NOMO-1 (cell line): ENCODE measurements at regions not wholly inside any gene's neighbourhood (a gene's known extent, or its start where the extent isn't known, plus 50 kb on each side); places are given as distances from the start of the nearest gene placed in this dataset.

Experiments used
- DNase-seq, 2 experiments: peaks; one replicate each; lab custom pipeline; 2025; ENCODE audit not compliant: unreplicated experiment in 2 of 2; lab: John Stamatoyannopoulos, UW

DNA sequence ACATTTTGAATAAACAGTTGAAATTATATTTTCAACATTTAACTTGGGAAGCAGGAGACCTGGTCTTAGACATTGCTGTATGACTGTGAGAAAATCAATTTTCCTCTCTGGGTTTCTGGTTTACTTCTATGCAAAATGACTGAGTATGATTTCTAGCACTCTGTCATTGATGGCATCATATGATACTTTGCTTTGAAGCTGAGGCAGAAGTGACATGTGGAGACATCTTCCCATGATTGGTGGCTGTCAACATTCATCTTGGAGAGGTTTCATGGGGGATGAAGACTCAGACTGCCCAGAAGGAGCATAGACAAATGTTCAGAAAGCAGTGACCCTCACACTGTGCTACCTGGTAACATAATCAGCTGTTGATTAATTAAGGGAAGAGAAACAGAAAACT lies 477.9 kb downstream of the PDCD6IP start:
- DNase-seq: no peak

DNA sequence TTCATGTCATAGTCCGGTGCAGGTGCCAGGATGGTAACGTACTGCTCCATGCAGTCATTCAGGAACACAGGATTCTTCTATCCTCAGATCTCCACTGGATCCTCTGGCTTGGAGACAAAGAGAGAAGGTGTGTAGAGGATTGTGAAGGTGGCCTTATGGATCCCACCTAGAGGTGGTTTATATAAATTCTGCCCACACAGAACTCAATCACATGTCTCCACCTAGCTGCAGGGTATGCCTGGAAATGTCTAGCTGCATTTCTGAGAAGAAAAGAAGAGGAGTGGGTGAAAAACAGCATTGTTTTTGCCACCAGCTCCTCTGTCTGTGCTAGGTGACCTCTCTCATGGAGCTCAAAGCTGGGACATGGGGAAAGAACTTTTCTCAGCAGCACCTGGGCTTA lies 478.7 kb downstream of the PDCD6IP start:
- DNase-seq: no peak

DNA sequence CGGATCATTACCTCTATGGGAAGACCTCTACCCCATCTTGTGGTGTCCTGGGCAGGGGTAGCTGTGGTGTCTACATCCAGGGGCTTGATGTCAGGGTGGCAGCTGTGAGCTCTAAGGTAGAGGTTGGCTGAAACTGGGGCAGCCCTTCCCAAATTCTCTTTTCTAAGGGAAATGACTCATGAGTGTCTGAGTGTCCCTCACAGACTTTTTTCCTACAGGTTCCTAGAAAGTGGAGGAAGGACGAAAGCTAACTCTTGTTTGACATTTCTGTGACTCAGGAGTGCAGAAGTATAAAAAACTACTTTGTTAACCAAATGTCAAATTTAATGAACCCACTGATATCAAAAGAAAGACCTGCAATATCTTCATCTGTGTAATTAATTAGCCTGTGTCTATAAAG lies 481.5 kb downstream of the PDCD6IP start:
- DNase-seq: no peak

DNA sequence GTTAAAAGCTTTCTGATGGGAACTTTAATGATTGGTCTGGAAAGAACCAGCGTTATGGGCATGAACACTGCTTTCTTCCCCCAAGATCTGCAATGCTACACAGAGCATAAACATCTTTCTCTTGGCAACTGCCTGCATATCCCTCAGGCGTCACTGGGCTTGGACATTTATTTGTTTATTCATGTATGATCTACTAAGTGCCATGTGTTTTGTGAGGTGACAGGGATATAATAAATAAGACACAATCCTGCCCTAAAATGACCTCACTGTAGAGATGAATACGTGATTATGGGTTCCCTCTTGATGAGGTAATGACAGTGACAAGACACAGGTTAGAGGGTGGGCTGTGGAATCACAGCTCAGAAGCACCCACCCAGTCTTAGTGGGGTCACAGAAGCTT lies 485.3 kb downstream of the PDCD6IP start:
- DNase-seq: no peak

DNA sequence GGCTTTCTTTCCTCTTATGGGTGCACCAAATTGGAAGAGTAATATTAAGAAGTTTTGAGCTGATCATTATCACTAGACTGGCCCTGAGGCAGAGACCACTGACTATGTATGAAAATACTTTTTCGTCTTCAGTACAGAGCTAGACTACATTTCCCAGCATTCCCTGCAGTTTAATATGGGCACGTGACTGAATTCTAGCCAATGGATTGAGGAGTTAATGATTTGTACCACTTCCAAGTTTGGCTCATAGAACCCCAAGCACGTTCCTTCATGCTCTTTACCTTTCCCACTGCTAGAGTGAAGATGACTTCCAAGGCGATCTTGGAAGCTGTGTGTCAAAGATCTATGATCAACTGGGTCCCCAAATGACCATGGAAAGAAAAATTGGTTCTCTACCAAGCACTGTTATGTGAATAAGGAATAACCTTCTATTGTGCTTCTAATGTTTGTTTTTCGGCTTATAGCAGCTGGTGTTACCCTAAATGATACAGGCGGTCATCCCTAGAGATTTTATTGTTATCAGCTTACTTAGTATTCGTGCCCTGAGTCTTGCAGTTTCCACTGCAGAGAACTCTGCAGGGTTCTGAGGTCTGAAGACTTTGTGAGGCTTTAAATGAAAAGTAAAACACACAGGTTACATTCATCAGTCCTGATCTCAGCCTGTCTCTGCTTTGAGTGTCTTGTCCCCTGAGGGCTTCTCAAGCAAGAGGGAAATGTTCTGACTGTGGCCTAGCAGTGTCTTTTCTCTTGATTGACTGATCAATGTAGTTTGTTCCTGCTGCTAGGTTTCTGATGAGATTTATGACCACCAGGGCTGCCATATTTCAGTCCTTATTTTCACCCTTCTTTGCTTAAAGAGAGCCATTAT lies 486.8 kb downstream of the PDCD6IP start:
- no peak for DNase-seq

DNA sequence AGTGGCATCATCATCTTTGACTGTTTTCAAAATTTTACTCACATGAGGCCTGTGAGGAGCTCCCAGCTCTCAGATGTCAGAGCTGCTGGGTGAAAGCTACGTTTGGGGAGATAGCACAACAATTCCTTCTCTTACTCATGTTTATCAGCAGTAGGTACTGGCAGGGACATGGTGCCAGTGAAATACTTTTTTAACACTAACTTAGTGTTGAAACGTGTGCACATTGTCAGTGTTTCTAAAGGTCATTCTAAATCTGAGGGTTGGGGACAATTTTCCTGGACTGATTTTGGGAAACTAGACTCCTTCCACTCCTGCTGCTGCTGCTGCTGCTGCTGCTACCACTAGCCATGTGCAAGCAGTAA lies 487.4 kb downstream of the PDCD6IP start:
- DNase-seq: no peak

DNA sequence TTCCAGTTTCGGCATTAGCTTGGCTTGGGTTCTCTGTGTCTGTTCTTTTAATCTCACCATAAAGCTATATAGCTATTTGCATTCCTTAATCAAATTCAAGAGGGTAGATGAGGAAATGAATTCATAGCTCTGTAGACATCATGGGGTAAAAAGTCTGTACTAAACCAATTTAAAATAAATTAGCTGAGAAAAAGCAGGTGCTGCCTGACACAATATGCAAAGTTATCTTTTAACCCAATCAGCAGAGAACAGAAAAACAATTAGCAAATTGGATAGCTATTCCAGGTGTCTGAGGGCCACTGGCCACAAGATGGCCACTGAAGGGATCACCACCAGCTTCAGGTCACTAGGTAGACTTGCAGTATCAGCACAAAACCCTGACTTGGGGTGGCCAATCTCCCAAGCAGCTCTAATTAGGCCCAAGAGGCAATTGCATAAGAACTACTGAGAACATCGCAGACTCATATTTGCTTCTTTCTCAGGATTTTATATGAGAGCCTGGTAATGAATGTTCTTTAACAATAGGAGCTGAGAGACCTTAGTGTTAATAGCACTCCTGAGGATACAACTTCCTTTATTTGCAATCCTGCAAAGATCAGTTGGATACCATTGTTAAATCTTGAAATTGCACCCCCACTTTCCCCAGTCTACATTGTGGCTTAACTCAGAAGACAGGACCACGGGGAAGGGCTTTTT lies 494.3 kb downstream of the PDCD6IP start:
- no peak for DNase-seq

DNA sequence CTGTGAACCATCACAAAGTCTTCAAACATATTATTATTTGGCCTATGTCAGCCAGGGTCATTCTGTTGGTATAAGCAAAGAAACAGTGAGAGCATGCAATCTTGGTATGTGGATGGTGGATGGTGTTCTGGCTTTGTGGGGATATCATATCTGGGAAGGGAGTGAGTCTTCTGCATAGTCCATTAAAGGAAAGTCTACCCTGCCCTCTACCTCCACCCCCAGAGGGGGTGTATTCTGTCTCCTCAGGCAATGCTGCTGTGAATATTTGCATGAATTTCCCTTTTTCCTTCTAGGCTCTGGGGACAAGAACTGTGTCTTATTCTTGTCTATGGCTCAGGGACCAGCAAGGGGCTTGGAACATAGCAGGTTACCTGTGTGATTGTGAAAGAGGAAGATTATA lies 495.8 kb downstream of the PDCD6IP start:
- DNase-seq: no peak

DNA sequence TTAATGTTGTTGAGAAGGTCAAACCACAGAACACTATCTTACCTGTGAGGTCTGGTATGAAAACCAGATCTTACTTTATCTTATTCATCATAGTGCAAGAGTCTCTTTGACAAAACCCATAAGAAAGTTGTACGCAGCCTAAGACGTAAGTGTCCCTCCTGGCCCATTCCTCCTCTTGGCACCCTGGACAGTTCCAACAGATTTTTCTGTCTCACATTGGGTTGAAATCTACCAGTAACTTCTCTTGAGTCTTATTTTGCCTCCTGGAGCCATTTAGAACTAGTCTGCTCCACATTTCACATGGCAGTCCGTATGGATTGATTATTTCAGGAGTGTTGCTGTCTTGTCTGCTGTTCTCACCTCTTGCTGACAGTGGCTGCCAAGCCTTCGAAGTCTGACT lies 498.4 kb downstream of the PDCD6IP start:
- DNase-seq: no peak

DNA sequence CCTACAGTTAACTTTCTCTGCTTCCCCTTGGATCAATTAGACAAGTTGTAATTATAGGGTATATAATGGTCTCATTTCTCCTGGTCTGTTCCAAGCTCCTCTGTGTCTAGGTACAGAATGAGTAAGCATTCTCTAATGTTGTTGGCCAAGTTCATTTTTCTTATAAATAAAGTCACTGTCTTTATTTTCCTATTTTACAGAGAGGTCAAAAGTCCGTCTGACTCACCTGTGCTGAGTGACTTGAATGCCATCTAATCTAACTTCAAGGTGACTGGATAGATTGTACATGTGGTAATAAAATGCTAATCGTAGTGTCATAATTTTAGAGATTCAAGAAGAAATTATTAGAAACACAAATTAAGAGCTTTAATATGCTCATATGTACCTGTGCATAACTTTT lies 500.2 kb downstream of the PDCD6IP start:
- no peak for DNase-seq

DNA sequence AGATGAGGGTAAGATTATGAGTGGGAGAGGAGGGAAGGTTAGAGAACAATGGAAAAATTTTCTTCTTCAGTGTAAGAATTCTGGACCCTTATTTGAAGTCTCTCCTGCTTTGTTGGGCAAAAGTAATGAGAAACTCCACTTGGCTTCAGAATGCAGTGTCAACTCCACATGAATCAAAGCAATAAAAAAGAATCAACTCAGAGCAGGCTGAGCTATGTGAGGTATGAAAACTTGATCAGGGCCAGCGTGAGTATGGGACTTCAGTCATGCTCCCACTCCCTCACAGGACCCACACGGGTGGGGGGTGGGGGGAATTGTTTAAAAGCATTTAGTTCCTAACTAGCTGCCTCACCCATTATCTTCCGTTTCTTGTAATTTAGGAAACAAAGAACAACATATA lies 502.2 kb downstream of the PDCD6IP start:
- DNase-seq: no peak

DNA sequence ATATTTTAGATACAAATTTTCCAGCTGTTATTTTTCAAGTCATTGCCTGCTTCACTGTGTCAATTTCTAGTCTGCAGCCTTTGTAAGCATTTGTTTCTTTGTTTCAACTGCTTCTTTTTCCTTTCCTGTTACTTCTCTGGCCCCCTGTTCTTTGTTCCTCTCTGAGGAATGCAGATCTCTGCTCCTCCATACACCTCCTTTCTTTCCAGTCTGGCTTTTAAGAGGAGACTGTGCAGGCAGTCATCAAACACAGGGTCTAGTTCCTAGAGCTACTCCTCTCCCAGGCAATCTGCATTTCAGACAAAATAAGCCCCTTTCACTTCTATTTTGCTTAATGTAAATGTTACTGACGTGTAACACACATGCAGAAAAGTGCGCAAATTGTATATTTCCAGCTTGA lies 502.9 kb downstream of the PDCD6IP start:
- DNase-seq: no peak

DNA sequence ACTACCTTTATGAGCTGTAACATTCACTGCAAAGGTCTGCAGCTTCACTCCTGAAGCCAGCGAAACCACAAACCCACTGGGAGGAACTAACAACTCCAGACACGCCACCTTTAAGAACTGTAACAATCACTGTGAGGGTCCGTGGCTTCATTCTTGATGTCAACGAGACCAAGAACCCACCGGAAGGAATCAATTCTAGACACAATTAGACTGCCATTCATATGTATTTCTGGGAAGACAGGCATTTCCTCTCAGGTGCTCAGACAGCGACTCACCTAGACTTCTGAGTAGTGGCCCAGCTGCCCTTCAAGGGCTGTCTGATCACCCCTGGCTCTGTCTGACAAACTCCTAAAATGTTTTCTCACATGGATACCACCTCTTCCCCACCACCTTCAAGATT lies 506.8 kb downstream of the PDCD6IP start:
- DNase-seq: no peak

DNA sequence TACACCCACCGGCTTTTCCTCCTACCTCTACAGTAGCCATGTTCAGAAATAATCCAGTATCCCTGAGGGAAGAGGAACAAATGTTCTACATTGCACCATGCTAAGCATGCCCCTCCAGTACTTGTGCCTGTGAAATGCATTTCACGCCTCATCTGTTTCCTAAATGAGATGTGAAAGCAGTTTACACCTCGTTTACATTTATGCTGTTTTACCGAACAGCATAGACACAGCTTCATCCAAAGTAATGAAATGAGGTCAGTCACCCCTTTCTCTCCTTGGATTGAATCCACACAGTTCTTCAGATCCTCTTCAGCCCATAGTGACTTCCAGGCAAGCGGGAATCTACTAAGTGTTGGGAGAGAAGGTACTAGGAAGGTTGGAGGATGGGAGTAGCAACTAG lies 514.3 kb downstream of the PDCD6IP start:
- no peak for DNase-seq

DNA sequence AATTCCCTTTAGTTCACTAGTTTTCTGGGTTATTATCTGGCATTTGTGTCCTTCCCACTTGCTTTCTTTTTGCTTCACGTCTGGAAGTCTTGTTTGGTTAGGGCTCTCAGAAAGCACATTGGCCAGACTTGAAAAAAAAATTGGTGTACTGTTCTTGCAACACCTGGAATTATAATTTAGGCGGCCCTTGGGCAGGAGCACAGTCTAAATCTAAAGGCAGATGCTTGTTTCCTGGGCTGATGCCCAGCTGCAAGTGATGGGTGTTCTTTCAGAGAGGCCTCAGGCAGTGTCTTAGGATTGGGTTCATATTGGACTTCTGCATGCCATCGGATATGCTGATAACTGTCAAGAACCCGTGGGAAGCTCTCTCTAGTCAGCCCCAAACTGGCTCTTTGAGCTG lies 521.5 kb downstream of the PDCD6IP start:
- no peak for DNase-seq

DNA sequence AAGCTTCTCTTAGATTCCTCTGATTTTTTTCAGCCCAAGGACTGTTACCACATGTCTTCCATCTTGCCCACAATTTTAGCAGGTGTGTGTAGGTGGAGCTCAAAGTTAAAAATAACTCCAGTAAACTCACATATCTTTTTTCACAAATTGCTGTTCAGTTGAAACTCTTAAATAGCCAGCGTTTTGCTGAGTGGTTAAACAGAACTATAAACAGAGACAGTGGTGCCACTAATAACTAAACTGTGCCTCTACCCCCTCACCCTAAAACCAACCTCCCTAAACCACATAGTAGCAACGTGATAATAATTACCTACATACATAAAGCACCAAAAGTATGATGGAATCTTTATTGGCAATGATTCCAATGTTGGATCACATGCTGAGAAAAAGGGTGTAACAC lies 525.1 kb downstream of the PDCD6IP start:
- no peak for DNase-seq

DNA sequence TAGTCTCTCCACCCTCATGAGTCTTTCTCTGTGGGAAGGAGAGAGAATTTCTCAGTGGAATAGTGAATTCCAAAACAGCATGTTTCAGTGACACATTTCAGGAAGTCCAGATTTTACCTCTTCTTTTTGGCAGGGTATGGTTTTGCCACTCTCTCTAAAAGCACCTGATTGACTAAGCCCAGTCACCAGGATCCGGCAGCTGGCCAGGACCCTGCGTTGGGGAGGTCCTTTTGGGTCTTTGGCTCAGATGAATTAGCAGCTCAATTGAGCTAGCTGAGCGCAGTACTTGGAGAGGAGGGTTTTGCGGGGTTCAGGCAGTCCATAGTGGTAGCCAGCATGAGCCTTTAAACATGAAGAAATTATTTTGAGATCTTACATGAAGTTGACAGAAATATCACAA lies 548.2 kb downstream of the PDCD6IP start:
- DNase-seq: no peak

DNA sequence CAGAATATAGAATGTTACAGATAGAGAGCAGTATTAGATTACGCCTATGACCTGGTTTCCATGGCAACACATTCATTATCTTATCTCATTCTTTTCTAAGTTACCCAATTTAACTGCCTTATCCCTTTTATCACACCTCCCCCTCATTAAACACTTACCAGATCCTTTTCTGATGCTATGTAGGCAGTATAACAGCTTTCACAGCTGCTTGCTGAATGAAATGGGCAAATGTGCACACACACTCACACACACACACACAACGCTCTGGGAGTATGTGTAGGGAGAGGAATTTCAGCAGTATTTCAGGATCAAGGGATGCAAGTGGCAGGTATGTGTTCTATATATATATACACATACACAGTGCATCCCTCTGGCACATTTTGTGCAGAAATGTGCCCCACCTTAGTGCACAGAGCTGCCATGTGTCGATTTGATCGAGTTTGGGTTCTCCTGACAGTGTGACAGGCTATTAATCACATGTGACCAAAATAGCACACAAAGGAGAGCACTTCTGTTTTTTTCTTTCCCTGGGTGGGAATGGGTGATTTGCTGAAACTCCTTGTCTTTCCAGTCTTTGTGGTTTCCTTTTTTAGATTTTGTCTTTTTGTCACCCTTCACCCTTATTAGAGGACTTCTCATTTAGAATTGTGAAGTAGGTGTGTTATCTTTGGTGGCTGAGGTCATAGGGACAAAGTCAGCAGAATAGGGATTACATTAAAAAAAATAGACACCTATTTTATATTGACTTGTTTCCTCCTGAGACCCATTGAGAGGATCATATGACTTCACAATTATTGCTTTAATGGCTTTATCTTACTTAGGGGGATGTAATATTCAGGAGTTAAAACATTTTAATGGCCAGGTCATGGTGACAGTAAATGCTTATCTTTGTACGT lies 553.7 kb downstream of the PDCD6IP start:
- no peak for DNase-seq

DNA sequence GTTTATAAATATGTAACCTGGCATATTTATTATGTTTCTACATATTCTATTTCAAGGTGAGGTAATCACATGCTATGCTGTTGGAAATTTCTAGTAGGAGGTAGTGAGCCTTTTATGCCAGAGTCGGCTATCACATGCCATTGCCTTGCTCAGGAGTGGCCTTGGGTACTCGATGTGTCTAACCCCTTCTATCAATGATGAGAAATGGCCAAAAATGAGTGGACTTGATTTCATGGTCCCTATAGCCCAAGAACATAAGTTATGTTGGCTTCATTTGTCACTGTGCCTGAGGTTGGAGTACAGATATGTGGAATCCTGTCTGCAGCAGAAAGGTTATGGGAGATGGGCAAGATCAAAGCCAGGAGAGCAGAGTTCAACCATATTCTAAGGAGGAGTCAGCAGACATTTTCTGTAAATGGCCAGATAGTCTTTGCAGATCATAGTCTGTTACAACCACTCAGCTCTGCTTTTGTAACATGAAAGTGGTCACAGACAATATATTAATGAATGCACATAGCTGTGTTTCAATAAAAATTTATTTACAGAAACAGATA lies 554.4 kb downstream of the PDCD6IP start:
- no peak for DNase-seq

DNA sequence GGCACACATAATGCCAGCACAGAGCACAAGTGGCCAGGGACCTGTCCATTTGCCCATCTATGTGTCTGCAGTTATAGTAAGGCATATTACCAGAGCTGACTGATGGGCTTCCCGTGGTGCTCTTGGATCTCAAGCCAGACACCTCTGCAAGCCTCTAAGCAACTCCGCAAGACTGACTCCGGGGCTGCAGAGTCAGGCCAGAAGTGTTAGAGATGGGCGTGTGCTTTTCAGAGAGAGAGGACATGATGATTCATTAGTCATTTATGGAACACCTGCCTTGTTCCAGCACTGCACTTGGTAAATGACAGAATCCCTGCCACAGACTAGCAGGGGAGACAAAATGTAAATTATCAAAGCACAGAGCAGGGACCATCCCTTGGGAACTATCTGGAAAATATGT lies 559.0 kb downstream of the PDCD6IP start:
- no peak for DNase-seq

DNA sequence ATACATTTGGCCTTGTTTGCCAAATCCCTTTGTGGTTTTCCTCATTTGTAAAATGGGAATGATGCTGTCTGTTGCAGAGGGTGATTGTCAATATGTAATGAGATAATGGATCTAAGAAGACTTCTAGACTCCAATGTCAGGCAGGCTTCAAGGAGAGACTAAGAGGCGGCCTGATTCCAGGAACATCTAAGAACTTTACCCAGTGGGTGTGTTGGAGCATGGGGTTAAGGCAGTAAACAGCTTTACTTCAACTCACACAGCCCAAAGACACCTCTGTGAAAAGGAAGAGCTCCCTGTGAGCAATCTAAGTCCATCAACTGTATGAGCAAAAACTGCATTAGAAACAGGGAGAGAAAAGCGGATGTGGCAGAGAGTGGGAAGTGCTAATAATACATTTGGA lies 560.6 kb downstream of the PDCD6IP start:
- no peak for DNase-seq
